GM23338 (cell line): ENCODE measurements at regions not wholly inside any gene's neighbourhood (a gene's known extent, or its start where the extent isn't known, plus 50 kb on each side); places are given as distances from the start of the nearest gene placed in this dataset.

Source experiments
- ATAC-seq: fragments of 200-7000 bp; cut with Tn5 transposase; 3 replicates; pipeline ENCODE4 v1.9.1; 2020
- DNase-seq: peaks from one replicate; pipeline ENCODE4 v3.0.0-alpha.2; 2015; ENCODE audit warnings: low spot score
- H2AFZ ChIP-seq: fragments of 200-600 bp; sonication (generic); 2 replicates; pipeline ENCODE4 v1.8.0; 2016; ENCODE audit warnings: antibody characterized with exemption, mild to moderate bottlenecking, moderate library complexity
- H3F3A ChIP-seq: fragments of 200-600 bp; sonication (generic); replicated peaks from 2 replicates; pipeline ENCODE4 v1.8.0; 2017; ENCODE audit warnings: antibody characterized with exemption, mixed run types, low read depth
- H3K27ac ChIP-seq: fragments of 200-600 bp; sonication (generic); 2 replicates; pipeline ENCODE4 v1.6.1; 2016; ENCODE audit warnings: low read depth
- H3K27me3 ChIP-seq: fragments of 200-600 bp; sonication (generic); 2 replicates; pipeline ENCODE4 v1.8.0; 2016; ENCODE audit warnings: mild to moderate bottlenecking, mixed run types, moderate library complexity; ENCODE audit not compliant: insufficient read depth
- H3K36me3 ChIP-seq: fragments of 200-600 bp; sonication (generic); 2 replicates; pipeline ENCODE4 v1.8.0; 2016; ENCODE audit warnings: mild to moderate bottlenecking; ENCODE audit not compliant: insufficient read depth
- H3K4me1 ChIP-seq: fragments of 200-600 bp; sonication (generic); 2 replicates; pipeline ENCODE4 v1.8.0; 2016; ENCODE audit warnings: mild to moderate bottlenecking, moderate library complexity; ENCODE audit not compliant: insufficient read depth
- H3K4me2 ChIP-seq: fragments of 200-600 bp; sonication (generic); 2 replicates; pipeline ENCODE4 v1.7.1; 2017; ENCODE audit warnings: mixed run types
- H3K4me3 ChIP-seq: fragments of 200-600 bp; sonication (generic); 2 replicates; pipeline ENCODE4 v1.6.1; 2016; ENCODE audit warnings: mixed run types
- H3K79me2 ChIP-seq: fragments of 200-600 bp; sonication (generic); replicated peaks from 2 replicates; pipeline ENCODE4 v1.8.0; 2017; ENCODE audit warnings: mild to moderate bottlenecking; ENCODE audit not compliant: insufficient read depth
- H3K9me2 ChIP-seq: fragments of 200-600 bp; sonication (generic); 2 replicates; pipeline ENCODE4 v1.8.0; 2017; ENCODE audit not compliant: insufficient read depth
- H4K20me1 ChIP-seq: fragments of 200-600 bp; sonication (generic); replicated peaks from 2 replicates; pipeline ENCODE4 v1.8.0; 2017; ENCODE audit warnings: mild to moderate bottlenecking; ENCODE audit not compliant: insufficient read depth
- H3K27ac Mint-ChIP-seq: 2 replicates; pipeline ENCODE4 v1.8.0; 2020; ENCODE audit warnings: inconsistent platforms, mild to moderate bottlenecking, moderate library complexity, mixed read lengths
- H3K27me3 Mint-ChIP-seq: 3 replicates; pipeline ENCODE4 v1.8.0; 2022; ENCODE audit warnings: low read depth, mild to moderate bottlenecking, moderate library complexity, mixed read lengths, inconsistent platforms; ENCODE audit not compliant: insufficient read depth, poor library complexity
- H3K36me3 Mint-ChIP-seq: 3 replicates; pipeline ENCODE4 v1.8.0; 2021; ENCODE audit warnings: low read depth, mild to moderate bottlenecking, inconsistent platforms, moderate library complexity, mixed read lengths
- H3K4me1 Mint-ChIP-seq: 3 replicates; pipeline ENCODE4 v1.8.0; 2020; ENCODE audit warnings: mild to moderate bottlenecking, inconsistent platforms, mixed read lengths
- H3K4me3 Mint-ChIP-seq: 3 replicates; pipeline ENCODE4 v1.8.0; 2021; ENCODE audit warnings: moderate library complexity, mild to moderate bottlenecking, inconsistent platforms, mixed read lengths
- H3K9me3 Mint-ChIP-seq: 3 replicates; pipeline ENCODE4 v1.8.0; 2020; ENCODE audit warnings: moderate library complexity, mild to moderate bottlenecking, inconsistent platforms, mixed read lengths
- CREB1 ChIP-seq: fragments of 250-450 bp; sonication (Bioruptor Pico); IDR thresholded peaks from 2 replicates; pipeline ENCODE4 v1.5.0; 2020; ENCODE audit warnings: low read depth, mild to moderate bottlenecking, moderate library complexity
- EZH2 ChIP-seq: fragments of 200-600 bp; sonication (generic); IDR thresholded peaks from one replicate; pipeline ENCODE4 v1.8.0; 2017; ENCODE audit warnings: antibody characterized with exemption, mild to moderate bottlenecking, low read depth; ENCODE audit not compliant: unreplicated experiment
- EZH2phosphoT487 ChIP-seq: fragments of 200-600 bp; sonication (generic); IDR thresholded peaks from one replicate; pipeline ENCODE4 v1.8.1; 2018; ENCODE audit warnings: antibody characterized with exemption; ENCODE audit not compliant: unreplicated experiment
- JUNB ChIP-seq: IDR thresholded peaks from one replicate; pipeline ENCODE4 v1.6.1; 2016; ENCODE audit warnings: antibody characterized with exemption; ENCODE audit not compliant: unreplicated experiment
- POLR2AphosphoS5 ChIP-seq: IDR thresholded peaks from 2 replicates; pipeline ENCODE4 v1.6.1; 2016; ENCODE audit warnings: antibody characterized with exemption, low read depth
- STAT1 ChIP-seq: IDR thresholded peaks from one replicate; pipeline ENCODE4 v1.6.1; 2016; ENCODE audit warnings: antibody characterized with exemption; ENCODE audit not compliant: unreplicated experiment
- ZNF114 ChIP-seq: fragments of 250-450 bp; sonication (Bioruptor Pico); IDR thresholded peaks from 2 replicates; pipeline ENCODE4 v1.5.0; 2020; ENCODE audit warnings: mild to moderate bottlenecking, moderate library complexity
- ZNF331 ChIP-seq: fragments of 250-450 bp; sonication (Bioruptor Pico); IDR thresholded peaks from 2 replicates; pipeline ENCODE4 v1.5.0; 2020; ENCODE audit warnings: low read depth, mild to moderate bottlenecking, moderate library complexity
- TF ChIP-seq, protein P1 (sequence below), 2 experiments: fragments of 200-600 bp in 1 of 2; sonication (generic) in 1 of 2; conservative IDR thresholded peaks; 2 replicates each; pipeline versions ENCODE4 v1.5.1 to v1.6.1; 2016 to 2017; ENCODE audit warnings: antibody characterized with exemption in 2 of 2, low read depth in 2 of 2, mild to moderate bottlenecking in 2 of 2, moderate library complexity in 1 of 2
- TF ChIP-seq, protein P2 (sequence below): IDR thresholded peaks from 2 replicates; pipeline ENCODE4 v1.6.1; 2016; ENCODE audit warnings: antibody characterized with exemption
- TF ChIP-seq, protein P3 (sequence below): fragments of 250-450 bp; sonication (Bioruptor Pico); IDR thresholded peaks from 2 replicates; pipeline ENCODE4 v1.5.0; 2020; ENCODE audit warnings: mild to moderate bottlenecking, moderate library complexity
- TF ChIP-seq, protein P4 (sequence below): IDR thresholded peaks from one replicate; pipeline ENCODE4 v1.6.1; 2018; ENCODE audit warnings: antibody characterized with exemption; ENCODE audit not compliant: unreplicated experiment

DNA sequence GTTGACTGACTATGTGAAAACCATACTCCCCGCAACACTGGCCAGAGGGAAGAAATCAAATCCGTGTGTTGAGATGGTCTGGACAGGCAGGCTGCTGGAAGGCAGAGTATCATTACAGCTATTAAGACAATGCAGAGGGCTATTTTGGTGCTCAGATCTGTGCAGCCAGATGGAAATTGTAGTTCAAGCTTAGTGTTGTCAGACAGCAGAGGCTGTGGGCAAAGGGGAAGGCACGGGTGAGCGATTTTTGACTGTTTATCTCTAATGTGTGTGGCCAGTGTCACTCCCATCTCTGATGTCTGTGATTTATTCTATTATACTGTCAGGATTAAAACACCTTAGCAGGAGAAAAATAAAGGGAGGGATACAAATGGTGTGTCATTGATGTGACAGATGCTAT lies 984.4 kb upstream of the WWC1 start:
- H3K27me3 ChIP-seq = no peaks in the 10 kb centered on the region
- H3K4me1 Mint-ChIP-seq = peaks cover 54% of the 10 kb centered on the region

More for the DNA sequence above, 984.4 kb upstream of the WWC1 start:
- peaks cover 41% of the 10 kb centered on the region for H3K4me1 ChIP-seq
- H3K4me3 ChIP-seq = no peak overlapping the region
- Mint-ChIP-seq H3K9me3 (no peaks in the 10 kb centered on the region; the same call in 2 of the 3 replicates), H3K4me3 (no peak overlapping the region), H3K36me3 (no peaks in the 10 kb centered on the region), H3K27me3 (peaks cover 8% of the 10 kb centered on the region), H3K27ac (no peak overlapping the region)
- H3F3A ChIP-seq = no peaks in the 10 kb centered on the region
- H3K4me2 ChIP-seq = no peak overlapping the region
- no peaks in the 10 kb centered on the region for H4K20me1 ChIP-seq
- TF ChIP-seq, protein P1, sequence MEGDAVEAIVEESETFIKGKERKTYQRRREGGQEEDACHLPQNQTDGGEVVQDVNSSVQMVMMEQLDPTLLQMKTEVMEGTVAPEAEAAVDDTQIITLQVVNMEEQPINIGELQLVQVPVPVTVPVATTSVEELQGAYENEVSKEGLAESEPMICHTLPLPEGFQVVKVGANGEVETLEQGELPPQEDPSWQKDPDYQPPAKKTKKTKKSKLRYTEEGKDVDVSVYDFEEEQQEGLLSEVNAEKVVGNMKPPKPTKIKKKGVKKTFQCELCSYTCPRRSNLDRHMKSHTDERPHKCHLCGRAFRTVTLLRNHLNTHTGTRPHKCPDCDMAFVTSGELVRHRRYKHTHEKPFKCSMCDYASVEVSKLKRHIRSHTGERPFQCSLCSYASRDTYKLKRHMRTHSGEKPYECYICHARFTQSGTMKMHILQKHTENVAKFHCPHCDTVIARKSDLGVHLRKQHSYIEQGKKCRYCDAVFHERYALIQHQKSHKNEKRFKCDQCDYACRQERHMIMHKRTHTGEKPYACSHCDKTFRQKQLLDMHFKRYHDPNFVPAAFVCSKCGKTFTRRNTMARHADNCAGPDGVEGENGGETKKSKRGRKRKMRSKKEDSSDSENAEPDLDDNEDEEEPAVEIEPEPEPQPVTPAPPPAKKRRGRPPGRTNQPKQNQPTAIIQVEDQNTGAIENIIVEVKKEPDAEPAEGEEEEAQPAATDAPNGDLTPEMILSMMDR (conservative IDR thresholded peaks at IDR 0.05; ENCODE audit: low read depth in 2 of 2) = no peak
- TF ChIP-seq, protein P2, sequence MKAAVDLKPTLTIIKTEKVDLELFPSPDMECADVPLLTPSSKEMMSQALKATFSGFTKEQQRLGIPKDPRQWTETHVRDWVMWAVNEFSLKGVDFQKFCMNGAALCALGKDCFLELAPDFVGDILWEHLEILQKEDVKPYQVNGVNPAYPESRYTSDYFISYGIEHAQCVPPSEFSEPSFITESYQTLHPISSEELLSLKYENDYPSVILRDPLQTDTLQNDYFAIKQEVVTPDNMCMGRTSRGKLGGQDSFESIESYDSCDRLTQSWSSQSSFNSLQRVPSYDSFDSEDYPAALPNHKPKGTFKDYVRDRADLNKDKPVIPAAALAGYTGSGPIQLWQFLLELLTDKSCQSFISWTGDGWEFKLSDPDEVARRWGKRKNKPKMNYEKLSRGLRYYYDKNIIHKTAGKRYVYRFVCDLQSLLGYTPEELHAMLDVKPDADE = no peak
- TF ChIP-seq CREB1 = no peak
- no peak for TF ChIP-seq ZNF331 (CRISPR knock-in tag)
- no peak for TF ChIP-seq EZH2
- TF ChIP-seq, protein P3, sequence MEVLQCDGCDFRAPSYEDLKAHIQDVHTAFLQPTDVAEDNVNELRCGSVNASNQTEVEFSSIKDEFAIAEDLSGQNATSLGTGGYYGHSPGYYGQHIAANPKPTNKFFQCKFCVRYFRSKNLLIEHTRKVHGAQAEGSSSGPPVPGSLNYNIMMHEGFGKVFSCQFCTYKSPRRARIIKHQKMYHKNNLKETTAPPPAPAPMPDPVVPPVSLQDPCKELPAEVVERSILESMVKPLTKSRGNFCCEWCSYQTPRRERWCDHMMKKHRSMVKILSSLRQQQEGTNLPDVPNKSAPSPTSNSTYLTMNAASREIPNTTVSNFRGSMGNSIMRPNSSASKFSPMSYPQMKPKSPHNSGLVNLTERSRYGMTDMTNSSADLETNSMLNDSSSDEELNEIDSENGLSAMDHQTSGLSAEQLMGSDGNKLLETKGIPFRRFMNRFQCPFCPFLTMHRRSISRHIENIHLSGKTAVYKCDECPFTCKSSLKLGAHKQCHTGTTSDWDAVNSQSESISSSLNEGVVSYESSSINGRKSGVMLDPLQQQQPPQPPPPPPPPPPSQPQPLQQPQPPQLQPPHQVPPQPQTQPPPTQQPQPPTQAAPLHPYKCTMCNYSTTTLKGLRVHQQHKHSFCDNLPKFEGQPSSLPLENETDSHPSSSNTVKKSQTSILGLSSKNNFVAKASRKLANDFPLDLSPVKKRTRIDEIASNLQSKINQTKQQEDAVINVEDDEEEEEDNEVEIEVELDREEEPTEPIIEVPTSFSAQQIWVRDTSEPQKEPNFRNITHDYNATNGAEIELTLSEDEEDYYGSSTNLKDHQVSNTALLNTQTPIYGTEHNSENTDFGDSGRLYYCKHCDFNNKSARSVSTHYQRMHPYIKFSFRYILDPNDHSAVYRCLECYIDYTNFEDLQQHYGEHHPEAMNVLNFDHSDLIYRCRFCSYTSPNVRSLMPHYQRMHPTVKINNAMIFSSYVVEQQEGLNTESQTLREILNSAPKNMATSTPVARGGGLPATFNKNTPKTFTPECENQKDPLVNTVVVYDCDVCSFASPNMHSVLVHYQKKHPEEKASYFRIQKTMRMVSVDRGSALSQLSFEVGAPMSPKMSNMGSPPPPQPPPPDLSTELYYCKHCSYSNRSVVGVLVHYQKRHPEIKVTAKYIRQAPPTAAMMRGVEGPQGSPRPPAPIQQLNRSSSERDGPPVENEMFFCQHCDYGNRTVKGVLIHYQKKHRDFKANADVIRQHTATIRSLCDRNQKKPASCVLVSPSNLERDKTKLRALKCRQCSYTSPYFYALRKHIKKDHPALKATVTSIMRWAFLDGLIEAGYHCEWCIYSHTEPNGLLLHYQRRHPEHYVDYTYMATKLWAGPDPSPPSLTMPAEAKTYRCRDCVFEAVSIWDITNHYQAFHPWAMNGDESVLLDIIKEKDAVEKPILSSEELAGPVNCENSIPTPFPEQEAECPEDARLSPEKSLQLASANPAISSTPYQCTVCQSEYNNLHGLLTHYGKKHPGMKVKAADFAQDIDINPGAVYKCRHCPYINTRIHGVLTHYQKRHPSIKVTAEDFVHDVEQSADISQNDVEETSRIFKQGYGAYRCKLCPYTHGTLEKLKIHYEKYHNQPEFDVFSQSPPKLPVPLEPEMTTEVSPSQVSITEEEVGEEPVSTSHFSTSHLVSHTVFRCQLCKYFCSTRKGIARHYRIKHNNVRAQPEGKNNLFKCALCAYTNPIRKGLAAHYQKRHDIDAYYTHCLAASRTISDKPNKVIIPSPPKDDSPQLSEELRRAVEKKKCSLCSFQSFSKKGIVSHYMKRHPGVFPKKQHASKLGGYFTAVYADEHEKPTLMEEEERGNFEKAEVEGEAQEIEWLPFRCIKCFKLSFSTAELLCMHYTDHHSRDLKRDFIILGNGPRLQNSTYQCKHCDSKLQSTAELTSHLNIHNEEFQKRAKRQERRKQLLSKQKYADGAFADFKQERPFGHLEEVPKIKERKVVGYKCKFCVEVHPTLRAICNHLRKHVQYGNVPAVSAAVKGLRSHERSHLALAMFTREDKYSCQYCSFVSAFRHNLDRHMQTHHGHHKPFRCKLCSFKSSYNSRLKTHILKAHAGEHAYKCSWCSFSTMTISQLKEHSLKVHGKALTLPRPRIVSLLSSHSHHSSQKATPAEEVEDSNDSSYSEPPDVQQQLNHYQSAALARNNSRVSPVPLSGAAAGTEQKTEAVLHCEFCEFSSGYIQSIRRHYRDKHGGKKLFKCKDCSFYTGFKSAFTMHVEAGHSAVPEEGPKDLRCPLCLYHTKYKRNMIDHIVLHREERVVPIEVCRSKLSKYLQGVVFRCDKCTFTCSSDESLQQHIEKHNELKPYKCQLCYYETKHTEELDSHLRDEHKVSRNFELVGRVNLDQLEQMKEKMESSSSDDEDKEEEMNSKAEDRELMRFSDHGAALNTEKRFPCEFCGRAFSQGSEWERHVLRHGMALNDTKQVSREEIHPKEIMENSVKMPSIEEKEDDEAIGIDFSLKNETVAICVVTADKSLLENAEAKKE (CRISPR knock-in tag) = no peak
- no peak for TF ChIP-seq ZNF114 (CRISPR knock-in tag)
- no peak for TF ChIP-seq STAT1
- no peak for TF ChIP-seq EZH2phosphoT487
- TF ChIP-seq, protein P4, sequence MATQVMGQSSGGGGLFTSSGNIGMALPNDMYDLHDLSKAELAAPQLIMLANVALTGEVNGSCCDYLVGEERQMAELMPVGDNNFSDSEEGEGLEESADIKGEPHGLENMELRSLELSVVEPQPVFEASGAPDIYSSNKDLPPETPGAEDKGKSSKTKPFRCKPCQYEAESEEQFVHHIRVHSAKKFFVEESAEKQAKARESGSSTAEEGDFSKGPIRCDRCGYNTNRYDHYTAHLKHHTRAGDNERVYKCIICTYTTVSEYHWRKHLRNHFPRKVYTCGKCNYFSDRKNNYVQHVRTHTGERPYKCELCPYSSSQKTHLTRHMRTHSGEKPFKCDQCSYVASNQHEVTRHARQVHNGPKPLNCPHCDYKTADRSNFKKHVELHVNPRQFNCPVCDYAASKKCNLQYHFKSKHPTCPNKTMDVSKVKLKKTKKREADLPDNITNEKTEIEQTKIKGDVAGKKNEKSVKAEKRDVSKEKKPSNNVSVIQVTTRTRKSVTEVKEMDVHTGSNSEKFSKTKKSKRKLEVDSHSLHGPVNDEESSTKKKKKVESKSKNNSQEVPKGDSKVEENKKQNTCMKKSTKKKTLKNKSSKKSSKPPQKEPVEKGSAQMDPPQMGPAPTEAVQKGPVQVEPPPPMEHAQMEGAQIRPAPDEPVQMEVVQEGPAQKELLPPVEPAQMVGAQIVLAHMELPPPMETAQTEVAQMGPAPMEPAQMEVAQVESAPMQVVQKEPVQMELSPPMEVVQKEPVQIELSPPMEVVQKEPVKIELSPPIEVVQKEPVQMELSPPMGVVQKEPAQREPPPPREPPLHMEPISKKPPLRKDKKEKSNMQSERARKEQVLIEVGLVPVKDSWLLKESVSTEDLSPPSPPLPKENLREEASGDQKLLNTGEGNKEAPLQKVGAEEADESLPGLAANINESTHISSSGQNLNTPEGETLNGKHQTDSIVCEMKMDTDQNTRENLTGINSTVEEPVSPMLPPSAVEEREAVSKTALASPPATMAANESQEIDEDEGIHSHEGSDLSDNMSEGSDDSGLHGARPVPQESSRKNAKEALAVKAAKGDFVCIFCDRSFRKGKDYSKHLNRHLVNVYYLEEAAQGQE = no peak
- TF ChIP-seq POLR2AphosphoS5 = no peak
- no peak for TF ChIP-seq JUNB
- H3K27ac ChIP-seq = no peak overlapping the region
- H3K9me2 ChIP-seq = no peaks in the 10 kb centered on the region
- H3K79me2 ChIP-seq = no peaks in the 10 kb centered on the region
- no peak for DNase-seq
- H2AFZ ChIP-seq = no peak overlapping the region
- H3K36me3 ChIP-seq = no peaks in the 10 kb centered on the region
- ATAC-seq = no peak
